ENCODE measurements at regions not wholly inside any gene's neighbourhood (a gene's known extent, or its start where the extent isn't known, plus 50 kb on each side); places are given as distances from the start of the nearest gene placed in this dataset.

DNA sequence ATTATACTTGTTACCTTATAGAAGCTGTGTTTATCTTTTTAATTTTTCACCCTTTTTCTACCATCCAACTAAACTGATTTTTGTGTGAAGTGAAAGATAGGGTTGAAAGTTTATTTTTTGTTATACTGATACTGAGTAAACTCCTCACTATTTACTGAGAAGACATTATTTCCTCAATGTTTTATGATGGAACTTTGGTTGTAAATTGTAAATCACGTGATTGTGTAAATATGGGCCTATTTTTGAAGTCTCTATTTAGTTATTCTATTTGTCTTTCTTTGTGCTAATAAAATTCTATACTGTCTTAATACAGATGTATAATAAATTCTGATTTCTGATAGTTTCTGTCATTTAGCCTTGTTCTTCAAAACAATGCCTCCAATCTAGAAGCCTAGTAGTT, 697.2 kb upstream of the SLC8A1 start:
- H3K36me3 ChIP-seq = no peaks in the 10 kb centered on the region
- no peak overlapping the region for H3K27ac ChIP-seq
- H3K4me1 ChIP-seq (ENCODE audit: control insufficient read depth in 1 of 2, insufficient read depth in 1 of 2, low read depth in 1 of 2, low read length in 1 of 2) = no peaks in the 10 kb centered on the region
- no peak overlapping the region for H3K4me3 ChIP-seq (ENCODE audit: low read depth in 1 of 2, low read length in 1 of 2)
- TF ChIP-seq, protein P1, sequence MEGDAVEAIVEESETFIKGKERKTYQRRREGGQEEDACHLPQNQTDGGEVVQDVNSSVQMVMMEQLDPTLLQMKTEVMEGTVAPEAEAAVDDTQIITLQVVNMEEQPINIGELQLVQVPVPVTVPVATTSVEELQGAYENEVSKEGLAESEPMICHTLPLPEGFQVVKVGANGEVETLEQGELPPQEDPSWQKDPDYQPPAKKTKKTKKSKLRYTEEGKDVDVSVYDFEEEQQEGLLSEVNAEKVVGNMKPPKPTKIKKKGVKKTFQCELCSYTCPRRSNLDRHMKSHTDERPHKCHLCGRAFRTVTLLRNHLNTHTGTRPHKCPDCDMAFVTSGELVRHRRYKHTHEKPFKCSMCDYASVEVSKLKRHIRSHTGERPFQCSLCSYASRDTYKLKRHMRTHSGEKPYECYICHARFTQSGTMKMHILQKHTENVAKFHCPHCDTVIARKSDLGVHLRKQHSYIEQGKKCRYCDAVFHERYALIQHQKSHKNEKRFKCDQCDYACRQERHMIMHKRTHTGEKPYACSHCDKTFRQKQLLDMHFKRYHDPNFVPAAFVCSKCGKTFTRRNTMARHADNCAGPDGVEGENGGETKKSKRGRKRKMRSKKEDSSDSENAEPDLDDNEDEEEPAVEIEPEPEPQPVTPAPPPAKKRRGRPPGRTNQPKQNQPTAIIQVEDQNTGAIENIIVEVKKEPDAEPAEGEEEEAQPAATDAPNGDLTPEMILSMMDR (IDR thresholded peaks at IDR 0.05) = no peak
- H3K9me3 ChIP-seq = no peaks in the 10 kb centered on the region
- H3K27me3 ChIP-seq = no peaks in the 10 kb centered on the region

DNA sequence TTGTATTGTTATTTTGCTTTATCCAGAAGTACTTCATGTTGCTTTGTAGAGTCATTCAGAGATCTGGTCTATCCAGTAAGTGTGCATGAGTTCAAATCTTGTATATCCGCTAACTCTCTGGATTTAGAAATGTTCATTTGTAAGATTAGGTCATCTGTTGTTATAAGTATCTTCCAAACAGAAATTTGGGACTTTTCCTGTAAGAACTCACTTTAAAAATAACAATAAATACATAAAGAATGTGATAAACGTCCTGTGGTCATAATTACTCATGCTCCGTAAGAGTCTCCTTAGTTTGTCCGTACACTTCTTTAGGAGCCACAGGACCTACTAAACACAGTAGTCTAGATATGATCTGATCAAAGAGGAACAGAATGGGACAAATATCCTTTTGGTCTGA, 699.9 kb upstream of the SLC8A1 start:
- H3K27ac ChIP-seq = no peak overlapping the region
- no peaks in the 10 kb centered on the region for H3K36me3 ChIP-seq
- no peak overlapping the region for H3K4me3 ChIP-seq (ENCODE audit: low read depth in 1 of 2, low read length in 1 of 2)
- H3K9me3 ChIP-seq = no peaks in the 10 kb centered on the region
- TF ChIP-seq, protein P1 (IDR thresholded peaks at IDR 0.05) = no peak
- H3K27me3 ChIP-seq = no peaks in the 10 kb centered on the region
- H3K4me1 ChIP-seq (ENCODE audit: control insufficient read depth in 1 of 2, insufficient read depth in 1 of 2, low read depth in 1 of 2, low read length in 1 of 2) = no peaks in the 10 kb centered on the region

DNA sequence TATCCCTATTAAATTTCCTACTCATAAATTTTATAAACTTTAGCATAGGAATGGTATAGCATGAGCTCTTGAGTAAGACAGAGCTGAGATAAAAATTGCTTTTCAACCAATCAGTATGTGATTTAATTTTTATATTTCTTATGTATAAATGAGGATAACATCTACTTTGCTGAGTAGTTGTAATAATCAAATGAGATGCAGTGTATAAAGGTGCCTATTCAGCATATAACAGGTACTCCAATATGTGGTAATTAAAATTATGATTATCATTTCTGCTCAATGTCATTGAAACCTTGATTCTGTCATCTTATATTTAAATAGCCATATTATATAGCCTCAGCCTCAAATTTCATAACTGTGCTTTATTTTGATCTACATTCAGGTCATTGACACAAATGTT, 700.4 kb upstream of the SLC8A1 start:
- no peaks in the 10 kb centered on the region for H3K9me3 ChIP-seq
- no peaks in the 10 kb centered on the region for H3K36me3 ChIP-seq
- H3K27ac ChIP-seq = no peak overlapping the region
- no peaks in the 10 kb centered on the region for H3K27me3 ChIP-seq
- no peak overlapping the region for H3K4me3 ChIP-seq (ENCODE audit: low read depth in 1 of 2, low read length in 1 of 2)
- H3K4me1 ChIP-seq (ENCODE audit: control insufficient read depth in 1 of 2, insufficient read depth in 1 of 2, low read depth in 1 of 2, low read length in 1 of 2) = no peaks in the 10 kb centered on the region
- TF ChIP-seq, protein P1 (IDR thresholded peaks at IDR 0.05) = no peak

DNA sequence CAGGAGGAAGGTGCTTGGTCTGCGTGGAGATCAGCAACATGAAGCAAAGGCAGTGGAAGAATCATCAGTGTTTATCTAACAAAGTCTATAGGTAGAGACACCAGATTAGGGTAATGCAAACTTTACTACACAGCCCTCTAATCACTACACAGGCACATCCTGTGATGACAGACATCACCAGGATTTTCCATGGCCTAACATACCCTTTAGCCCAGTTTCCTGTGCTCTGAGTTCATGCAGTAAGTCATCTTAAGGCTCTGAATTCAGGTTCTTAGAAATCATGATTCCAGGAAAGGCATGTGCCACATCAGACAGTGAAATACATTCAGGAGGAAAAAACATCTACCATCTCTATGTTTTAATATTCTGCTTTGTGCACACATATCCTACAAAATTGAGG, 708.5 kb upstream of the SLC8A1 start:
- H3K27me3 ChIP-seq = no peaks in the 10 kb centered on the region
- H3K27ac ChIP-seq = no peak overlapping the region
- no peaks in the 10 kb centered on the region for H3K9me3 ChIP-seq
- no peaks in the 10 kb centered on the region for H3K36me3 ChIP-seq
- TF ChIP-seq, protein P1 (IDR thresholded peaks at IDR 0.05) = no peak
- no peaks in the 10 kb centered on the region for H3K4me1 ChIP-seq (ENCODE audit: control insufficient read depth in 1 of 2, insufficient read depth in 1 of 2, low read depth in 1 of 2, low read length in 1 of 2)
- H3K4me3 ChIP-seq (ENCODE audit: low read depth in 1 of 2, low read length in 1 of 2) = no peak overlapping the region

DNA sequence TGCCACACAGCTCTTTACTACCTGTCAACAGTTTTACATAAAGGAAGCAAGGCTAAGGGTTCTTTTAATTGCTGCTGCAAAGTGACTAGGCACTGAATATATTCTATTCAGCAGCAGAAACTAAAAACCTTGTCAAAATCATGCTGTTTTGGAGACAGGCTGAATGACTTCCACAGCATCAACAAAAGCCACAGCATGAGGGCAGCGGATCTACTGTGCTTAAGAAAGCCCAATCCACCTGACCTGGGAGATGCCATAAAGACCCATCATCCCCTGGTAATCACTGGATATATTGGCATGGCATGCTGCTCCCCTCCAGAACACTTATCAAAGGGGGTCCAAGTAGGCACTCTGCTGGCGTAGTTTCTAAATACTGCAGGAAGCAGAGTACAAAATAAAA, 715.1 kb upstream of the SLC8A1 start:
- no peak overlapping the region for H3K4me3 ChIP-seq (ENCODE audit: low read depth in 1 of 2, low read length in 1 of 2)
- H3K36me3 ChIP-seq = no peaks in the 10 kb centered on the region
- H3K9me3 ChIP-seq = no peaks in the 10 kb centered on the region
- H3K27ac ChIP-seq = no peak overlapping the region
- TF ChIP-seq, protein P1 (IDR thresholded peaks at IDR 0.05) = no peak
- H3K27me3 ChIP-seq = no peaks in the 10 kb centered on the region
- H3K4me1 ChIP-seq (ENCODE audit: control insufficient read depth in 1 of 2, insufficient read depth in 1 of 2, low read depth in 1 of 2, low read length in 1 of 2) = no peaks in the 10 kb centered on the region

DNA sequence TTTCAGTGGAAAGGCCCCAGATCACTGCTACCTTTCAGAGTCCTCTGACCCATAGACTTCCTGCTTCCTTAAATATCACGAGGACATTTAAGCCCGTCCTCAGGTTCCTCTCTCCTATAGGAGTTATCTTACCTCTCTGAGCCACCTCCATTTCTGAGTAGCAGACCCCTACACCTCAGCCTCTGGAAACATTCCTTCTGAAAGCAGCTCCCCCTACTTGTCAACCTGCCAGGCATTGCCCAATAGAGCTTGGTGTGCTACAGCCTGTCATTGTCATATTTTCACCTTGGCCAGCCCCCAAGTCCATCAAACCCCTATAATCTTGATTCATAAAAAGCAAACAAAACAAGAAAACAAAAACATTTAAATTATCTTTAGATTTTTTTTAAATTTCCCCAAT, 717.9 kb upstream of the SLC8A1 start:
- H3K27me3 ChIP-seq = no peaks in the 10 kb centered on the region
- TF ChIP-seq, protein P1 (IDR thresholded peaks at IDR 0.05) = no peak
- no peaks in the 10 kb centered on the region for H3K36me3 ChIP-seq
- no peaks in the 10 kb centered on the region for H3K4me1 ChIP-seq (ENCODE audit: control insufficient read depth in 1 of 2, insufficient read depth in 1 of 2, low read depth in 1 of 2, low read length in 1 of 2)
- H3K27ac ChIP-seq = no peak overlapping the region
- no peaks in the 10 kb centered on the region for H3K9me3 ChIP-seq
- H3K4me3 ChIP-seq (ENCODE audit: low read depth in 1 of 2, low read length in 1 of 2) = no peak overlapping the region
